ENCODE measurements at regions not wholly inside any gene's neighbourhood (a gene's known extent, or its start where the extent isn't known, plus 50 kb on each side); places are given as distances from the start of the nearest gene placed in this dataset.

- no peaks in the 10 kb centered on the region for H3K4me1 ChIP-seq
- DNase-seq: no peak
- H3K4me3 ChIP-seq (ENCODE audit: low read depth, low read length): no peak overlapping the region
- H3K9me3 ChIP-seq: no peaks in the 10 kb centered on the region
- no peak for TF ChIP-seq CTCF (IDR thresholded peaks at IDR 0.05; ENCODE audit: low read depth, low read length)
- no peaks in the 10 kb centered on the region for H3K36me3 ChIP-seq
- no peaks in the 10 kb centered on the region for H3K27me3 ChIP-seq
These were observed 927.6 kb upstream of the ATXN8OS start for GRCh38 chr13:69180034-69180433.

GRCh38 chr13:69178000-69178399 lies 929.6 kb upstream of the ATXN8OS start:
- H3K36me3 ChIP-seq: no peaks in the 10 kb centered on the region
- DNase-seq: no peak
- no peak overlapping the region for H3K4me3 ChIP-seq (ENCODE audit: low read depth, low read length)
- no peaks in the 10 kb centered on the region for H3K9me3 ChIP-seq
- no peaks in the 10 kb centered on the region for H3K27me3 ChIP-seq
- no peaks in the 10 kb centered on the region for H3K4me1 ChIP-seq
- TF ChIP-seq CTCF (IDR thresholded peaks at IDR 0.05; ENCODE audit: low read depth, low read length): no peak

GRCh38 chr13:69168436-69168835 lies 939.2 kb upstream of the ATXN8OS start:
- no peaks in the 10 kb centered on the region for H3K9me3 ChIP-seq
- no peaks in the 10 kb centered on the region for H3K36me3 ChIP-seq
- H3K4me3 ChIP-seq (ENCODE audit: low read depth, low read length): no peak overlapping the region
- H3K27me3 ChIP-seq: no peaks in the 10 kb centered on the region
- TF ChIP-seq CTCF (IDR thresholded peaks at IDR 0.05; ENCODE audit: low read depth, low read length): no peak
- DNase-seq: no peak
- no peaks in the 10 kb centered on the region for H3K4me1 ChIP-seq

GRCh38 chr13:69155136-69155535 lies 952.5 kb upstream of the ATXN8OS start:
- no peak for TF ChIP-seq CTCF (IDR thresholded peaks at IDR 0.05; ENCODE audit: low read depth, low read length)
- H3K4me3 ChIP-seq (ENCODE audit: low read depth, low read length): no peak overlapping the region
- H3K27me3 ChIP-seq: no peaks in the 10 kb centered on the region
- no peaks in the 10 kb centered on the region for H3K36me3 ChIP-seq
- no peaks in the 10 kb centered on the region for H3K9me3 ChIP-seq
- H3K4me1 ChIP-seq: no peaks in the 10 kb centered on the region
- DNase-seq: no peak

GRCh38 chr13:69142101-69142500 lies 965.5 kb upstream of the ATXN8OS start:
- DNase-seq: no peak

GRCh38 chr13:69124996-69125395 lies 982.6 kb upstream of the ATXN8OS start:
- Histone ChIP-seq H3K27me3 (no peaks in the 10 kb centered on the region), H3K4me1 (peaks cover 3% of the 10 kb centered on the region), H3K36me3 (no peaks in the 10 kb centered on the region), H3K4me3 (ENCODE audit: low read depth, low read length) (no peak overlapping the region), H3K9me3 (no peaks in the 10 kb centered on the region)
- no peak for DNase-seq
- no peak for TF ChIP-seq CTCF (IDR thresholded peaks at IDR 0.05; ENCODE audit: low read depth, low read length)

More at GRCh38 chr13:69142101-69142500, 965.5 kb upstream of the ATXN8OS start:
- no peak overlapping the region for H3K4me3 ChIP-seq (ENCODE audit: low read depth, low read length)
- no peaks in the 10 kb centered on the region for H3K36me3 ChIP-seq
- H3K27me3 ChIP-seq: no peaks in the 10 kb centered on the region
- no peaks in the 10 kb centered on the region for H3K9me3 ChIP-seq
- TF ChIP-seq CTCF (IDR thresholded peaks at IDR 0.05; ENCODE audit: low read depth, low read length): no peak
- H3K4me1 ChIP-seq: no peaks in the 10 kb centered on the region
